Bronchial epithelial cell (primary cell): ENCODE measurements at regions not wholly inside any gene's neighbourhood (a gene's known extent, or its start where the extent isn't known, plus 50 kb on each side); places are given as distances from the start of the nearest gene placed in this dataset.

Experiments
- DNase-seq: peaks from one replicate; pipeline ENCODE4 v3.0.0-alpha.2; 2010; ENCODE audit warnings: low read depth
- FAIRE-seq: peaks from 2 replicates; lab custom pipeline; 2011; peaks lifted over from hg19 to GRCh38; lab: Jason Lieb, UNC
- H3K27me3 ChIP-seq: 2 replicates; pipeline ENCODE4 v1.5.1; 2011; ENCODE audit warnings: low read length; ENCODE audit not compliant: control insufficient read depth, insufficient read depth
- H3K36me3 ChIP-seq: 2 replicates; pipeline ENCODE4 v1.5.1; 2011; ENCODE audit warnings: low read length; ENCODE audit not compliant: control insufficient read depth, insufficient read depth
- H3K4me3 ChIP-seq: 2 replicates; pipeline ENCODE4 v1.5.1; 2011; ENCODE audit warnings: mild to moderate bottlenecking, low read depth, low read length, control low read depth
- CTCF ChIP-seq: IDR thresholded peaks from 2 replicates; pipeline ENCODE4 v1.5.1; 2011; ENCODE audit warnings: mild to moderate bottlenecking, moderate library complexity, low read length, control low read depth, inconsistent platforms; ENCODE audit not compliant: insufficient read depth, severe bottlenecking

DNA sequence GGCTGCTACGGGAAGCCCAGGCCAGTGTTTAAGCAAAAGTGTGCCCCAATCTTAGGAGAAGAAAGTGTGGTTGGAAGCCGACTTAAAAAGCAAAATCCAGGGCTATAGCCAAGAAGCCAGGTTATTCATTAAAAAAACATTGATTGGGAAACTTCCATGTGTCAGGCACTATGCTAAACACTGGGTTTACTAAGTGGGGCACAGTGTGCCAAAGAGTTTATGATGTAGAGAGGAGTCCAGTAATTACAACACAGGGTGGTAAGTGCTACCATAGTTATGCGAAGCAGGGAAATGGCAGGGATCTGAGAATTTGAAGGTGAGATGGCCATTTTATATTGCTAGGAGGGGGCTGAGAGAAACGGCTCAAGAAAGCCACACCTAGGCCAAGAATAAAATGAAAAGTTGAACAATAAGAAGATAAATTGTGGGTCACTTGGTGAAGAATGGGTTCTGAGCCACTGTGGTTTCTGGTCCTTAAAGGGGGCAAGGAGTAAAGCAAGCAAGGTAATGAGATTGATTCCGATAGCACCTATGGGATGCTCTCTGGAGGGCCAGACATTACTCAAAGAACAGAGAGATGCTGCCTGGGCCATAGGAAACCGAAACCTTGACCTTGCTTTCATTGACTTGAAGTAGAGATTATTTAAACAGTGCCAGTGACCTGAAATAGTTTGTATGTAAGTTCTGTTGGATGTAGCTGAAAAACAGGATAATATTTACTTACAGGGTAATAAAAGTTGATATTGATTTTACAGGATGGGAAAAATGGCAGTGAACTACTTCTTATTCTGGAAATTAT lies 177.8 kb downstream of the GIPC2 start:
- H3K36me3 ChIP-seq, result no peaks in the 10 kb centered on the region
- no peaks in the 10 kb centered on the region for H3K27me3 ChIP-seq
- DNase-seq, result peak; percentile 49
- TF ChIP-seq CTCF, result no peak
- no peak overlapping the region for H3K4me3 ChIP-seq
- FAIRE-seq, result no peak

GRCh38 chr1:78224246-78224785 lies 178.6 kb downstream of the GIPC2 start:
- Histone ChIP-seq H3K36me3 (no peaks in the 10 kb centered on the region), H3K4me3 (no peak overlapping the region), H3K27me3 (no peaks in the 10 kb centered on the region)
- DNase-seq (no peak), FAIRE-seq (no peak)
- TF ChIP-seq CTCF, result no peak

- FAIRE-seq (no peak), DNase-seq (peak; percentile 30)
- TF ChIP-seq CTCF, result no peak
- Histone ChIP-seq H3K36me3 (no peaks in the 10 kb centered on the region), H3K4me3 (no peak overlapping the region), H3K27me3 (no peaks in the 10 kb centered on the region)
These were observed 179.2 kb downstream of the GIPC2 start for GRCh38 chr1:78224861-78225552.

- no peak for DNase-seq
- H3K27me3 ChIP-seq, result no peaks in the 10 kb centered on the region
- H3K36me3 ChIP-seq, result no peaks in the 10 kb centered on the region
- no peak for TF ChIP-seq CTCF
- H3K4me3 ChIP-seq, result no peak overlapping the region
- FAIRE-seq, result no peak
These were observed 181.0 kb downstream of the GIPC2 start for GRCh38 chr1:78226784-78227183.

DNA sequence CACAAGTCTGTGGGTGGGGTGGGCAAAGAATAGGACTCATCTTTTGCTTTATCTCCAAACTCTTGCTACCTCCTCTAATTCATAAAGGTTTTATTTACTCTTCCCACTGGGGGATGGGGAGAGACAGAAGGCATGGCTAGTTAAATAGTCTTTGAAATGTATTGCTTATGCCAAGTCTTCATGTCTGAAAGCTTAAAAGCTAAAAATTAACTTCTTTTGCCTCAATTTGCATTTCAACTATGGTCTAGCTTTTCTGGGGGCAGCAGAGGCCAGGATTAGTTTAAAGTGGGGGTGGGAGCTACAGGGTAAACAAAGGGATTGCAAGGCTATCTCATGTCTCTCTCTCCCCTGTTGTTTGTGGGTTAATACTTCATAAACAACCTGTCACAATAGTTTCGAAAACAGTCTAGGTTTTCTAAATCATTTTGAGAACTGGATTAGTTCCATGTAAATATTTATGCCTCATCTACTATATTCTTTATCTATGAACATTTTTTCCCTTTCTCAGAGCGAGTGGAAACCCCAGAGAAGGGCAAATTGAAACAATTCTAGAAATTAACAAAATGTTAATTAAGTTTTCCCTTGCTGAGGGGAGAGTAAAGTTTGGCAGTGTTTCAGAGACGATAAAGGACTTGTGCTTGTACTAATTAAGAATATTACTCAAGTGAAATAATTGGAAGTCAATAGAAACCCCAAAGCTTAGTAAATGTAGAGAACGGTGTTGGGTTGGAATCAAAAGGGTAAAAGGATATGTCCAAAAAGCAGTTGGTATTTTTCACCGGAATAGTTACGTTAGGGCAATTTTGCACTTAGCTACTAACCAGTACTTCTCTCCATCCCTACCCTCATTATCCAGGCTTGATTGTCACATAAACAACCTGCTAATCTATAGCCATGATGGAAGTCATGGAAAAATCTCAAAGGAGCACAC lies 182.2 kb downstream of the GIPC2 start:
- Histone ChIP-seq H3K4me3 (no peak overlapping the region), H3K36me3 (no peaks in the 10 kb centered on the region), H3K27me3 (no peaks in the 10 kb centered on the region)
- DNase-seq (no peak), FAIRE-seq (no peak)
- TF ChIP-seq CTCF, result no peak
